ENCODE measurements at regions not wholly inside any gene's neighbourhood (a gene's known extent, or its start where the extent isn't known, plus 50 kb on each side); places are given as distances from the start of the nearest gene placed in this dataset.

DNA sequence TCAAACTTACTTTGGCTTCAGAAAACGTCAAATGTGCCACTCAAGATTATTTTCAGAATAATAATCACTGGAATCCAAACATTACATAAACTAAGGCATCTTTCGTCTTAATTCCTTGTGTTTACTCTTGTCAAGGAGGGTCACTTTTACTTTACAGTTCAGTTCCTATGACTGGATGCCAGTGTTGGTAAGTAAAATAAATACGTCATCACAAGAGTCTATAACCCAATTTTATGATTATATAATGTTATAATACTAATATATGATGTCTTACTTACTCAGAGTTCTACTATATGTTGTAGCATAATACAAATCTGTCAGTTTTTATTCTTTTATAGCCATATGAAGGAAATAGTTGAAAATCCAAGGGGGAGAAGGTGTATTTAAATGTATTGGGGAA lies 123.8 kb downstream of the GPR85 start:
- TF ChIP-seq, protein P1, sequence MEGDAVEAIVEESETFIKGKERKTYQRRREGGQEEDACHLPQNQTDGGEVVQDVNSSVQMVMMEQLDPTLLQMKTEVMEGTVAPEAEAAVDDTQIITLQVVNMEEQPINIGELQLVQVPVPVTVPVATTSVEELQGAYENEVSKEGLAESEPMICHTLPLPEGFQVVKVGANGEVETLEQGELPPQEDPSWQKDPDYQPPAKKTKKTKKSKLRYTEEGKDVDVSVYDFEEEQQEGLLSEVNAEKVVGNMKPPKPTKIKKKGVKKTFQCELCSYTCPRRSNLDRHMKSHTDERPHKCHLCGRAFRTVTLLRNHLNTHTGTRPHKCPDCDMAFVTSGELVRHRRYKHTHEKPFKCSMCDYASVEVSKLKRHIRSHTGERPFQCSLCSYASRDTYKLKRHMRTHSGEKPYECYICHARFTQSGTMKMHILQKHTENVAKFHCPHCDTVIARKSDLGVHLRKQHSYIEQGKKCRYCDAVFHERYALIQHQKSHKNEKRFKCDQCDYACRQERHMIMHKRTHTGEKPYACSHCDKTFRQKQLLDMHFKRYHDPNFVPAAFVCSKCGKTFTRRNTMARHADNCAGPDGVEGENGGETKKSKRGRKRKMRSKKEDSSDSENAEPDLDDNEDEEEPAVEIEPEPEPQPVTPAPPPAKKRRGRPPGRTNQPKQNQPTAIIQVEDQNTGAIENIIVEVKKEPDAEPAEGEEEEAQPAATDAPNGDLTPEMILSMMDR (IDR thresholded peaks at IDR 0.05; ENCODE audit: insufficient read depth, low read length, poor library complexity, severe bottlenecking) = no peak
- TF ChIP-seq EZH2phosphoT487 (conservative IDR thresholded peaks at IDR 0.05; ENCODE audit: low read length) = no peak
- Histone ChIP-seq H3K27ac (ENCODE audit: low read depth, low read length) (no peak overlapping the region), H3K36me3 (ENCODE audit: low read length) (no peaks in the 10 kb centered on the region), H3F3A (ENCODE audit: insufficient read depth) (no peaks in the 10 kb centered on the region), H3K4me2 (ENCODE audit: low read depth, low read length, poor library complexity, severe bottlenecking) (no peak overlapping the region), H3K79me2 (ENCODE audit: insufficient read depth, low read length) (no peaks in the 10 kb centered on the region), H3K27me3 (ENCODE audit: low read length) (no peaks in the 10 kb centered on the region), H3K9me3 (ENCODE audit: insufficient read depth, low read length) (no peaks in the 10 kb centered on the region), H3K9ac (ENCODE audit: low read length) (no peak overlapping the region), H3K9me2 (replicated peaks; ENCODE audit: insufficient read depth, low read length) (no peaks in the 10 kb centered on the region), H2AFZ (ENCODE audit: low read depth, low read length, severe bottlenecking) (no peak overlapping the region), H4K20me1 (ENCODE audit: low read depth, low read length) (no peaks in the 10 kb centered on the region), H3K4me3 (ENCODE audit: insufficient read depth, low read length, poor library complexity, severe bottlenecking) (no peak overlapping the region)

DNA sequence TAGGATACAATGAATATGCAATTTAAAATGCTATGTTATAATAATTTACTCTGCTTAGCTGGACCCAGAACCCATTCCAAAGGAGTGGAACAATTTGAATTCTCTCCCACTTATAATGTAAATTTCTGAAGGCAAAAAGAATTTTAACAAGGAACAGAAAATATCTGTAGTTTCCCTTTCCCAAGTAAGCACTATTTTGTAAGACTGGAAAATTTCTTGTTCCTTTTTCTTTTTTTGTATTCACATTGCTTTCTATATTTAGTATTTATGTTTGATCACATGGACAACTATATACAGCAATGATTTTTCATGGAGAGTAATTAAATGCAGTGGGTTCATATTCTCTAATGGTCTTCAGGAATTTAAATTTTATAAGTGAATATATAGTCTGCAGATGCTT lies 127.4 kb downstream of the GPR85 start:
- no peaks in the 10 kb centered on the region for H3K9me3 ChIP-seq (ENCODE audit: insufficient read depth, low read length)
- no peaks in the 10 kb centered on the region for H3F3A ChIP-seq (ENCODE audit: insufficient read depth)

DNA sequence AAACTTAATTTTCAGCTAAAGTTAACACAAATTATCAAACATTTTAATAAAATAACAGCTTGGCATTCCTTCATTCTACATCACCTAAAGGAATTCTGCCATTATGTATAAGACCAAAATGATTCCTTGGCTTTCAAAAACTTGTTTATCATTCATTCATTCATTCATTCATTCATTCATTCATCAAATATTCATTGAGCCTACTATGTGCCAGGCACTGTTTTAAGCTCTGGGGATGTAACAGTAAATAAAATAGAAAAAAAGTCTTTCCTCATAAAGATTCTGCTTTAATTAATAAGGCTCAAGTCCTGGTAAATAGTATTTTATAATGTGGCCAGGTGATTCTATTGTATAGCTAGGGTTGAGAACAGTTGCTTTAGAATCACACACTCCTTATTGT lies 127.9 kb downstream of the GPR85 start:
- Histone ChIP-seq H3K27me3 (ENCODE audit: low read length) (no peaks in the 10 kb centered on the region), H3K4me3 (ENCODE audit: insufficient read depth, low read length, poor library complexity, severe bottlenecking) (no peak overlapping the region), H3K36me3 (ENCODE audit: low read length) (no peaks in the 10 kb centered on the region), H3K9me3 (ENCODE audit: insufficient read depth, low read length) (no peaks in the 10 kb centered on the region), H3K9ac (ENCODE audit: low read length) (no peak overlapping the region), H3K79me2 (ENCODE audit: insufficient read depth, low read length) (no peaks in the 10 kb centered on the region), H3K9me2 (replicated peaks; ENCODE audit: insufficient read depth, low read length) (no peaks in the 10 kb centered on the region), H4K20me1 (ENCODE audit: low read depth, low read length) (no peaks in the 10 kb centered on the region), H3K27ac (ENCODE audit: low read depth, low read length) (no peak overlapping the region), H2AFZ (ENCODE audit: low read depth, low read length, severe bottlenecking) (no peak overlapping the region), H3K4me2 (ENCODE audit: low read depth, low read length, poor library complexity, severe bottlenecking) (no peak overlapping the region), H3F3A (ENCODE audit: insufficient read depth) (no peaks in the 10 kb centered on the region)
- TF ChIP-seq EZH2phosphoT487 (conservative IDR thresholded peaks at IDR 0.05; ENCODE audit: low read length) = no peak
- TF ChIP-seq, protein P1 (IDR thresholded peaks at IDR 0.05; ENCODE audit: insufficient read depth, low read length, poor library complexity, severe bottlenecking) = no peak

More for the DNA sequence above, 127.4 kb downstream of the GPR85 start:
- no peaks in the 10 kb centered on the region for H4K20me1 ChIP-seq (ENCODE audit: low read depth, low read length)
- no peak for TF ChIP-seq EZH2phosphoT487 (conservative IDR thresholded peaks at IDR 0.05; ENCODE audit: low read length)
- TF ChIP-seq, protein P1 (IDR thresholded peaks at IDR 0.05; ENCODE audit: insufficient read depth, low read length, poor library complexity, severe bottlenecking) = no peak
- no peak overlapping the region for H3K9ac ChIP-seq (ENCODE audit: low read length)
- no peak overlapping the region for H3K4me2 ChIP-seq (ENCODE audit: low read depth, low read length, poor library complexity, severe bottlenecking)
- no peaks in the 10 kb centered on the region for H3K79me2 ChIP-seq (ENCODE audit: insufficient read depth, low read length)
- H2AFZ ChIP-seq (ENCODE audit: low read depth, low read length, severe bottlenecking) = no peak overlapping the region
- H3K4me3 ChIP-seq (ENCODE audit: insufficient read depth, low read length, poor library complexity, severe bottlenecking) = no peak overlapping the region
- no peak overlapping the region for H3K27ac ChIP-seq (ENCODE audit: low read depth, low read length)
- no peaks in the 10 kb centered on the region for H3K27me3 ChIP-seq (ENCODE audit: low read length)
- no peaks in the 10 kb centered on the region for H3K9me2 ChIP-seq (replicated peaks; ENCODE audit: insufficient read depth, low read length)
- H3K36me3 ChIP-seq (ENCODE audit: low read length) = no peaks in the 10 kb centered on the region

Measured in SU-DHL-6 (cell line).